OCI-LY7 (cell line): ENCODE measurements at regions not wholly inside any gene's neighbourhood (a gene's known extent, or its start where the extent isn't known, plus 50 kb on each side); places are given as distances from the start of the nearest gene placed in this dataset.

ENCODE experiments used
- BruUV-seq: library from RNA; stranded (reverse); fragments of 400-500 nt; replicated peaks from 2 replicates; lab custom pipeline; 2021; lab: Mats Ljungman, UMichigan
- CTCF ChIA-PET: fragments of 300-600 bp; sonication (Branson Sonifier 250); formaldehyde crosslinking; loops from one replicate; lab custom pipeline; 2022; ENCODE audit warnings: antibody characterized with exemption; ENCODE audit not compliant: unreplicated experiment; lab: Charles Lee
- POLR2A ChIA-PET: fragments of 300-600 bp; sonication (Branson Sonifier 250); formaldehyde crosslinking; loops from one replicate; lab custom pipeline; 2022; ENCODE audit warnings: antibody characterized with exemption; lab: Charles Lee
- DNase-seq: peaks from one replicate; pipeline ENCODE4 v3.0.0-alpha.2; 2015; ENCODE audit warnings: low spot score
- H2AFZ ChIP-seq: fragments of 200-600 bp; sonication (generic), shearing (Covaris generic); 2 replicates; pipeline ENCODE4 v1.6.1; 2014; ENCODE audit warnings: mild to moderate bottlenecking, antibody characterized with exemption, low read length, moderate library complexity
- H3K27ac ChIP-seq: fragments of 200-600 bp; sonication (generic); 2 replicates; pipeline ENCODE4 v1.5.1; 2014; ENCODE audit warnings: mixed run types, low read depth, mild to moderate bottlenecking, moderate library complexity, low read length, inconsistent platforms; ENCODE audit not compliant: poor library complexity, severe bottlenecking
- H3K36me3 ChIP-seq: fragments of 200-600 bp; sonication (generic); 2 replicates; pipeline ENCODE4 v1.6.1; 2014; ENCODE audit warnings: mild to moderate bottlenecking, antibody characterized with exemption, low read length, moderate library complexity, mixed read lengths; ENCODE audit not compliant: insufficient read depth
- H3K4me1 ChIP-seq: fragments of 200-600 bp; sonication (generic); 2 replicates; pipeline ENCODE4 v1.5.1; 2014; ENCODE audit warnings: mild to moderate bottlenecking, low read length; ENCODE audit not compliant: insufficient read depth, poor library complexity, severe bottlenecking
- H3K4me2 ChIP-seq: fragments of 200-600 bp; sonication (generic); 2 replicates; pipeline ENCODE4 v1.6.1; 2014; ENCODE audit warnings: mild to moderate bottlenecking, low read length
- H3K4me3 ChIP-seq: fragments of 200-600 bp; sonication (generic); 2 replicates; pipeline ENCODE4 v1.5.1; 2014; ENCODE audit warnings: mild to moderate bottlenecking, low read depth, low read length; ENCODE audit not compliant: poor library complexity, severe bottlenecking
- H3K79me2 ChIP-seq: fragments of 200-600 bp; sonication (generic); 2 replicates; pipeline ENCODE4 v1.6.1; 2016; ENCODE audit warnings: low read depth, mild to moderate bottlenecking, low read length, moderate library complexity, mixed read lengths; ENCODE audit not compliant: insufficient read depth
- H3K9me2 ChIP-seq: fragments of 200-600 bp; sonication (generic); 2 replicates; pipeline ENCODE4 v1.6.1; 2016; ENCODE audit warnings: mild to moderate bottlenecking, low read length, mixed read lengths; ENCODE audit not compliant: insufficient read depth
- H3K9me3 ChIP-seq: fragments of 200-600 bp; sonication (generic); 2 replicates; pipeline ENCODE4 v1.6.1; 2014; ENCODE audit warnings: mild to moderate bottlenecking, mixed run types, low read length, mixed read lengths
- H4K20me1 ChIP-seq: fragments of 200-600 bp; sonication (generic); 2 replicates; pipeline ENCODE4 v1.6.1; 2014; ENCODE audit warnings: mild to moderate bottlenecking, antibody characterized with exemption, low read length, moderate library complexity, mixed read lengths; ENCODE audit not compliant: insufficient read depth
- CTCF ChIP-seq: fragments of 200-600 bp; sonication (generic); conservative IDR thresholded peaks from 2 replicates; pipeline ENCODE4 v1.5.1; 2014; ENCODE audit warnings: mild to moderate bottlenecking, antibody characterized with exemption, low read length, moderate library complexity, mixed read lengths
- EZH2phosphoT487 ChIP-seq: fragments of 200-600 bp; sonication (generic); IDR thresholded peaks from 2 replicates; pipeline ENCODE4 v1.6.1; 2018; ENCODE audit warnings: low read depth, borderline replicate concordance, mild to moderate bottlenecking, mixed run types, antibody characterized with exemption, low read length, moderate library complexity, mixed read lengths
- intact Hi-C: fragments of 100-400 bp; cut with micrococcal nuclease; formaldehyde crosslinking; loops from one replicate; pipeline ENCODE4 v1.10.0; 2022; ENCODE audit not compliant: unreplicated experiment

- Histone ChIP-seq H3K9me3 (no peaks in the 10 kb centered on the region), H4K20me1 (no peaks in the 10 kb centered on the region), H3K4me1 (no peaks in the 10 kb centered on the region), H3K36me3 (no peaks in the 10 kb centered on the region), H3K4me2 (no peak overlapping the region), H3K27ac (no peak overlapping the region), H2AFZ (no peak overlapping the region), H3K4me3 (no peak overlapping the region), H3K9me2 (no peaks in the 10 kb centered on the region), H3K79me2 (no peaks in the 10 kb centered on the region)
- POLR2A ChIA-PET, result interaction anchor here (0.6 kb wide), 1 partner anchor 600 kb away, joined by 4 read pairs; no protein-coding TSS in a partner anchor
- CTCF ChIA-PET, result no interaction called here
- intact Hi-C loops, result no loop called here
- DNase-seq, result no peak
- BruUV-seq, result no TSS peak
- no peak for TF ChIP-seq CTCF
- no peak for TF ChIP-seq EZH2phosphoT487
These were observed 849.4 kb downstream of the SLC4A3 start for GRCh38 chr2:220476877-220477276.

DNA sequence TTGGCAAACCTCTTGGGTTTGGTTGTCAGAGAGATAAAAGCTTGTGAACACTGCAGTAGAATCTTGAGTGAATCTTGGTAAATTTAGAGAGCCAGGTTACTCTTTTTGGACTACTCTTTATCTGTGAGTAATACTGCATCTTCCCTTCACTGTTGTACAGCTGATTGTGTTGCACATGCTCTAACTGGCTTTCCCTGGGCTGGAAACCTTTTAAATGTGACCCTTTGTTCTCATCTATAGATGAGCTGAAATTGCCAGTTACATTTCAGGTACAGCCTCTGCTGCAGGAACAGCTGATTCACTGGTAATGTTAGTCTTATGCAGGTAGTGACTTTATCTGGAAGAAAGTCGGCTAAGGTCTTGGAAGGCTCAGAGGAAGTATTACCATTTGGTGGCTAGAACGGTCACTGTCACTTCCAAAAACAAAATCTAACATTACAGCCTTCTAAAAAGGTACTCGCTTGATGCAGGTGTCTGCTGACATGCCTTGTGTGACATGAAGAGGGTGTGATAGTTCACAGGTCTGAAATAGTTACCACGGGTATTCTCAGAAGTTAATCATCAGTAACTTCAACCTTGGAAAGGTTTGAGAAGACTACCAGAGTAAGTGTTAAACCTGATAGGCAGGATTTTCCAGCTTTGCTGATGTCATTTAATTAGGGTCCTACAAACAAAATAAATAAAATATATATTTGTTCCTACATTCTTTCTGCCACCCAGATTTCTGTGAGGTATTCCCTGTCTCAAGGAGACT lies 851.1 kb downstream of the SLC4A3 start:
- Histone ChIP-seq H3K79me2 (no peaks in the 10 kb centered on the region), H4K20me1 (no peaks in the 10 kb centered on the region), H3K9me2 (no peaks in the 10 kb centered on the region), H3K27ac (no peak overlapping the region), H3K4me1 (no peaks in the 10 kb centered on the region), H2AFZ (no peak overlapping the region), H3K9me3 (no peaks in the 10 kb centered on the region), H3K36me3 (no peaks in the 10 kb centered on the region), H3K4me3 (no peak overlapping the region), H3K4me2 (no peak overlapping the region)
- BruUV-seq, result no TSS peak
- ChIA-PET CTCF (no interaction called here), POLR2A (interaction anchor here (1.0 kb wide), 1 partner anchor 9 kb away, joined by 3 read pairs; no protein-coding TSS in a partner anchor)
- TF ChIP-seq EZH2phosphoT487, result no peak
- TF ChIP-seq CTCF, result no peak
- intact Hi-C loops, result no loop called here
- DNase-seq, result no peak

DNA sequence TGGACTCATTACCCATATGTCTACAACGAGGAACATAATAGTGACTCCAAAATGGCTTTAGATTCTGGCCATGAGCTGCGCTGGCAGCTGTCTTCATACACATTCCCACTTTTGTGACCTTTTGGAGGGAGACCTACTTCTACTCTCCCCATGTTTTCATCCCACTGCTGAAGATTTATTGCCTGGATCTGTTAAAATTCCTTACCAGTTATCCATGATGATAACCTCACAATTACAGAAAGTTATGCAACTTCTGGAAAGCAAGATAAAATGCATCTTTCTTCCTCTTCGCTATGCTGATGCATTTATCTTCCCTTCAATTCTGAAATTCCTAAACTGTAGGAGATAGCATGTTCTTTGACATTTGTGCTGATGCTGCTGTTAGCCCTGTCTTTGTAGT lies 855.3 kb downstream of the SLC4A3 start:
- H3K9me2 ChIP-seq, result no peaks in the 10 kb centered on the region
- H2AFZ ChIP-seq, result no peak overlapping the region
- no peaks in the 10 kb centered on the region for H4K20me1 ChIP-seq
- BruUV-seq, result no TSS peak
- no peaks in the 10 kb centered on the region for H3K9me3 ChIP-seq
- no peak overlapping the region for H3K4me2 ChIP-seq
- no peak for DNase-seq
- H3K27ac ChIP-seq, result no peak overlapping the region
- no peaks in the 10 kb centered on the region for H3K36me3 ChIP-seq
- intact Hi-C loops, result no loop called here
- TF ChIP-seq EZH2phosphoT487 (no peak), CTCF (no peak)
- POLR2A ChIA-PET, result interaction anchor here (0.6 kb wide), 1 partner anchor 106 kb away, joined by 3 read pairs; no protein-coding TSS in a partner anchor
- H3K4me1 ChIP-seq, result no peaks in the 10 kb centered on the region
- no peaks in the 10 kb centered on the region for H3K79me2 ChIP-seq
- CTCF ChIA-PET, result no interaction called here
- H3K4me3 ChIP-seq, result no peak overlapping the region
